Neural cell (in vitro differentiated cells): ENCODE measurements at regions not wholly inside any gene's neighbourhood (a gene's known extent, or its start where the extent isn't known, plus 50 kb on each side); places are given as distances from the start of the nearest gene placed in this dataset.

ENCODE experiments used
- CTCF ChIP-seq: fragments of 450-650 bp; IDR thresholded peaks from 2 replicates; pipeline ENCODE4 v1.5.1; 2014; ENCODE audit warnings: antibody characterized with exemption, mild to moderate bottlenecking, moderate library complexity; ENCODE audit not compliant: poor library complexity, severe bottlenecking
- MXI1 ChIP-seq: fragments of 450-650 bp; conservative IDR thresholded peaks from 2 replicates; pipeline ENCODE4 v1.6.1; 2014; ENCODE audit warnings: antibody characterized with exemption, mild to moderate bottlenecking; ENCODE audit not compliant: poor library complexity, severe bottlenecking

- TF ChIP-seq CTCF (no peak), MXI1 (no peak)
These were observed 94.3 kb downstream of the ISX start for GRCh38 chr22:35160268-35160667.
